ENCODE measurements at regions not wholly inside any gene's neighbourhood (a gene's known extent, or its start where the extent isn't known, plus 50 kb on each side); places are given as distances from the start of the nearest gene placed in this dataset.
"Not testable (repeated sequence)": the region's sequence is repeated elsewhere in the genome, so short reads cannot be mapped to it uniquely, and the experiment has no call there.

- no peak overlapping the region for H3K4me3 ChIP-seq (ENCODE audit: low read depth, low read length)
- DNase-seq (ENCODE audit: low read depth), result no peak
Measured at GRCh38 chr7:66296-66695, 126.1 kb upstream of the FAM20C start.

GRCh38 chr7:66741-67140 lies 125.6 kb upstream of the FAM20C start:
- no peak for DNase-seq (ENCODE audit: low read depth)
- H3K4me3 ChIP-seq (ENCODE audit: low read depth, low read length), result no peak overlapping the region

GRCh38 chr7:67661-68395 lies 124.5 kb upstream of the FAM20C start:
- no peak overlapping the region for H3K4me3 ChIP-seq (ENCODE audit: low read depth, low read length)
- DNase-seq (ENCODE audit: low read depth), result no peak

- no peak for DNase-seq (ENCODE audit: low read depth)
- H3K4me3 ChIP-seq (ENCODE audit: low read depth, low read length), result no peak overlapping the region
Measured at GRCh38 chr7:68629-69028, 123.7 kb upstream of the FAM20C start.

- not testable (repeated sequence) for DNase-seq (ENCODE audit: low read depth); H3K4me3 ChIP-seq (ENCODE audit: low read depth, low read length)
Measured at GRCh38 chr7:69052-69451, 123.3 kb upstream of the FAM20C start.

- H3K4me3 ChIP-seq (ENCODE audit: low read depth, low read length); DNase-seq (ENCODE audit: low read depth): not testable (repeated sequence)
Measured at GRCh38 chr7:69499-70123, 122.8 kb upstream of the FAM20C start.

- DNase-seq (ENCODE audit: low read depth); H3K4me3 ChIP-seq (ENCODE audit: low read depth, low read length): not testable (repeated sequence)
Measured at GRCh38 chr7:70207-70606, 122.2 kb upstream of the FAM20C start.

- DNase-seq (ENCODE audit: low read depth), result peak; percentile 45
- H3K4me3 ChIP-seq (ENCODE audit: low read depth, low read length), result not testable (repeated sequence)
Measured at GRCh38 chr7:70989-71388, 121.4 kb upstream of the FAM20C start.

- DNase-seq (ENCODE audit: low read depth); H3K4me3 ChIP-seq (ENCODE audit: low read depth, low read length): not testable (repeated sequence)
Measured at GRCh38 chr7:72266-73057, 119.9 kb upstream of the FAM20C start.

GRCh38 chr7:73058-73331 lies 119.4 kb upstream of the FAM20C start:
- not testable (repeated sequence) for H3K4me3 ChIP-seq (ENCODE audit: low read depth, low read length); DNase-seq (ENCODE audit: low read depth)

- H3K4me3 ChIP-seq (ENCODE audit: low read depth, low read length); DNase-seq (ENCODE audit: low read depth): not testable (repeated sequence)
Measured at GRCh38 chr7:74008-74540, 118.3 kb upstream of the FAM20C start.

- not testable (repeated sequence) for DNase-seq (ENCODE audit: low read depth)
Measured at GRCh38 chr7:75511-75910, 116.9 kb upstream of the FAM20C start.

GRCh38 chr7:76202-76601 lies 116.2 kb upstream of the FAM20C start:
- H3K4me3 ChIP-seq (ENCODE audit: low read depth, low read length), result not testable (repeated sequence)

More at GRCh38 chr7:75511-75910, 116.9 kb upstream of the FAM20C start:
- H3K4me3 ChIP-seq (ENCODE audit: low read depth, low read length), result not testable (repeated sequence)

GRCh38 chr7:76829-77395 lies 115.5 kb upstream of the FAM20C start:
- not testable (repeated sequence) for DNase-seq (ENCODE audit: low read depth); H3K4me3 ChIP-seq (ENCODE audit: low read depth, low read length)

More at GRCh38 chr7:76202-76601, 116.2 kb upstream of the FAM20C start:
- DNase-seq (ENCODE audit: low read depth), result not testable (repeated sequence)

- not testable (repeated sequence) for DNase-seq (ENCODE audit: low read depth); H3K4me3 ChIP-seq (ENCODE audit: low read depth, low read length)
Measured at GRCh38 chr7:78862-79261, 113.5 kb upstream of the FAM20C start.

GRCh38 chr7:79400-80055 lies 112.8 kb upstream of the FAM20C start:
- not testable (repeated sequence) for DNase-seq (ENCODE audit: low read depth)

GRCh38 chr7:80259-81067 lies 111.9 kb upstream of the FAM20C start:
- H3K4me3 ChIP-seq (ENCODE audit: low read depth, low read length), result no peak overlapping the region
- DNase-seq (ENCODE audit: low read depth), result no peak

More at GRCh38 chr7:79400-80055, 112.8 kb upstream of the FAM20C start:
- H3K4me3 ChIP-seq (ENCODE audit: low read depth, low read length), result not testable (repeated sequence)

- no peak overlapping the region for H3K4me3 ChIP-seq (ENCODE audit: low read depth, low read length)
- no peak for DNase-seq (ENCODE audit: low read depth)
Measured at GRCh38 chr7:81068-81925, 111.1 kb upstream of the FAM20C start.

All from skeletal muscle cell (primary cell).